ENCODE measurements at regions not wholly inside any gene's neighbourhood (a gene's known extent, or its start where the extent isn't known, plus 50 kb on each side); places are given as distances from the start of the nearest gene placed in this dataset.

DNA sequence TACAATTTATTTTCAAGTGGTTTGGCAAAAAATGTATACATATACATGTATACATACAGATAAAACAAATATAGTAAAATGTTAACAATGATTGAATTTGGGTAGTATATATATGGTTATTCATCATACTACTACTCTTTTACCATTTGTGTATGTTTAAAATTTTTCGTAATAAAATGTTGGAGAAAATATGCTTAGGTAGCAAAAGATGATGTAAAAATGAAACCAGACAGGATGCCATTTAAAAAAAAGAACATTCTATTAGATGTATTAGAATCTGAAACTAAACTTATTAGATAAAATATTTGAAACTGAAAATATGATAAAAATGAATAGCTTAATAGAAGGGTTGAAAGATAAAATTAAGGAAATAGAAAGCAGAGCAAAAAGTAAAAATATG, 144.9 kb upstream of the FER start:
- H3K27ac Mint-ChIP-seq = no peak overlapping the region
- no peak for DNase-seq
- H3K4me3 Mint-ChIP-seq = no peak overlapping the region
- no peaks in the 10 kb centered on the region for H3K36me3 Mint-ChIP-seq (ENCODE audit: low read depth)
- H3K9me3 Mint-ChIP-seq = no peaks in the 10 kb centered on the region
- intact Hi-C loops (cut with micrococcal nuclease) = no loop called here
- peaks cover 7% of the 10 kb centered on the region for H3K27me3 Mint-ChIP-seq
- no peaks in the 10 kb centered on the region for H3K4me1 Mint-ChIP-seq
- ChIA-PET POLR2A (no interaction called here), CTCF (no interaction called here)
- TF ChIP-seq, protein P1, sequence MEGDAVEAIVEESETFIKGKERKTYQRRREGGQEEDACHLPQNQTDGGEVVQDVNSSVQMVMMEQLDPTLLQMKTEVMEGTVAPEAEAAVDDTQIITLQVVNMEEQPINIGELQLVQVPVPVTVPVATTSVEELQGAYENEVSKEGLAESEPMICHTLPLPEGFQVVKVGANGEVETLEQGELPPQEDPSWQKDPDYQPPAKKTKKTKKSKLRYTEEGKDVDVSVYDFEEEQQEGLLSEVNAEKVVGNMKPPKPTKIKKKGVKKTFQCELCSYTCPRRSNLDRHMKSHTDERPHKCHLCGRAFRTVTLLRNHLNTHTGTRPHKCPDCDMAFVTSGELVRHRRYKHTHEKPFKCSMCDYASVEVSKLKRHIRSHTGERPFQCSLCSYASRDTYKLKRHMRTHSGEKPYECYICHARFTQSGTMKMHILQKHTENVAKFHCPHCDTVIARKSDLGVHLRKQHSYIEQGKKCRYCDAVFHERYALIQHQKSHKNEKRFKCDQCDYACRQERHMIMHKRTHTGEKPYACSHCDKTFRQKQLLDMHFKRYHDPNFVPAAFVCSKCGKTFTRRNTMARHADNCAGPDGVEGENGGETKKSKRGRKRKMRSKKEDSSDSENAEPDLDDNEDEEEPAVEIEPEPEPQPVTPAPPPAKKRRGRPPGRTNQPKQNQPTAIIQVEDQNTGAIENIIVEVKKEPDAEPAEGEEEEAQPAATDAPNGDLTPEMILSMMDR (IDR thresholded peaks at IDR 0.05) = no peak
- no peak for ATAC-seq (ENCODE audit: low read depth)

DNA sequence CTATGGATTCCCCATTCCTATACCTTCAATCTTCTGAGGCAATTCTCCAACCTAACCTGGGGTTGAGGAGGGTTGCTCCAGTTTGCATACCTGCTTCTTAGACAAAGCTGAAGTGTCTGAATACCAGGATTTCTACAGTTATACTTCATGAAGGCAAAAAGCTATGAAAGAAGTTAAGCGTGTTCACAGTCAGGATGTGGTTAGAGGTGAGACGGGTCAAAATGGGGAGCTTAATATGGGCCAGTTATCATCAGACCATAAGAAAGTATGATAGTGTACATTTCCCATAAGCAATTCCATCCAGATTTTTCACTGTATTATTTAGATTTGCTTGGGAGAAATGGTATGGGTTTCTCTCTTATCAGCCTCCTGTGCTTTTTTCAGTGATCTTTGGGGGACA, 156.9 kb upstream of the FER start:
- Mint-ChIP-seq H3K9me3 (peaks cover 3% of the 10 kb centered on the region), H3K4me1 (no peaks in the 10 kb centered on the region), H3K27me3 (peaks cover 6% of the 10 kb centered on the region), H3K4me3 (no peak overlapping the region), H3K36me3 (ENCODE audit: low read depth) (no peaks in the 10 kb centered on the region), H3K27ac (no peak overlapping the region)
- DNase-seq (no peak), ATAC-seq (ENCODE audit: low read depth) (no peak)
- CTCF ChIA-PET = no interaction called here
- POLR2A ChIA-PET = no interaction called here
- TF ChIP-seq, protein P1 (IDR thresholded peaks at IDR 0.05) = no peak
- intact Hi-C loops (cut with micrococcal nuclease) = no loop called here

- no peak overlapping the region for H3K4me3 Mint-ChIP-seq
- no peaks in the 10 kb centered on the region for H3K36me3 Mint-ChIP-seq (ENCODE audit: low read depth)
- H3K4me1 Mint-ChIP-seq = no peaks in the 10 kb centered on the region
- peaks cover 3% of the 10 kb centered on the region for H3K9me3 Mint-ChIP-seq
- CTCF ChIA-PET = no interaction called here
- intact Hi-C loops (cut with micrococcal nuclease) = no loop called here
- H3K27me3 Mint-ChIP-seq = peaks cover 11% of the 10 kb centered on the region
- DNase-seq = no peak
- POLR2A ChIA-PET = no interaction called here
- TF ChIP-seq, protein P1 (IDR thresholded peaks at IDR 0.05) = no peak
- H3K27ac Mint-ChIP-seq = no peak overlapping the region
- no peak for ATAC-seq (ENCODE audit: low read depth)
These were observed 159.4 kb upstream of the FER start for GRCh38 chr5:108588323-108588722.

GRCh38 chr5:108587821-108588220, 159.9 kb upstream of the FER start:
- Mint-ChIP-seq H3K4me1 (no peaks in the 10 kb centered on the region), H3K27me3 (peaks cover 11% of the 10 kb centered on the region), H3K9me3 (peaks cover 3% of the 10 kb centered on the region), H3K4me3 (no peak overlapping the region), H3K36me3 (ENCODE audit: low read depth) (no peaks in the 10 kb centered on the region), H3K27ac (no peak overlapping the region)
- CTCF ChIA-PET = no interaction called here
- DNase-seq = no peak
- intact Hi-C loops (cut with micrococcal nuclease) = no loop called here
- TF ChIP-seq, protein P1 (IDR thresholded peaks at IDR 0.05) = no peak
- POLR2A ChIA-PET = no interaction called here
- no peak for ATAC-seq (ENCODE audit: low read depth)

- intact Hi-C loops (cut with micrococcal nuclease) = no loop called here
- CTCF ChIA-PET = no interaction called here
These were observed 166.7 kb upstream of the FER start for GRCh38 chr5:108581026-108581425.

More at GRCh38 chr5:108581026-108581425, 166.7 kb upstream of the FER start:
- Mint-ChIP-seq H3K27me3 (peaks cover 4% of the 10 kb centered on the region), H3K9me3 (no peaks in the 10 kb centered on the region), H3K4me3 (no peak overlapping the region), H3K27ac (no peak overlapping the region), H3K4me1 (no peaks in the 10 kb centered on the region), H3K36me3 (ENCODE audit: low read depth) (no peaks in the 10 kb centered on the region)
- POLR2A ChIA-PET = no interaction called here
- ATAC-seq (ENCODE audit: low read depth) (no peak), DNase-seq (no peak)
- TF ChIP-seq, protein P1 (IDR thresholded peaks at IDR 0.05) = no peak

All from activated B cell treated with CpG ODN at 0.5 μM for 24 hours (primary cell).